ENCODE measurements at regions not wholly inside any gene's neighbourhood (a gene's known extent, or its start where the extent isn't known, plus 50 kb on each side); places are given as distances from the start of the nearest gene placed in this dataset.

DNA sequence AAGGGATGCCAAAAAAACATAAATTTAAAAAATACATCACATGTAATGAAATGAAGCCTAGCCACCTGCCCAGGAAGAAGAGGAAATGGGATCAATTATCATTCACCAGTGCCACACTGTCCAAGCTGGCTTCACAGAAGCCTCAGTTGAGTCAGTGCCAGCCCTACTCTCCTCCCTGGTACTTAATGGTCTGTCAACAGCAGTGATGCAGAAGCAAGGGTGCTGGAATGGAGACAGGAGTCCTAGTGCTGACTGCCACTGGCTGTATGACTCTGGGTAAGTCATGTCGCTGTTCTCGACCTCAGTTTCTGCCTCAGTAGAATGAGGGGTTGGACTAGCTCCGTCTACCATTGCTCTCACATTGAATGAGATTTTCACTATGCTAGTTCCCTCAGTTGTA, 78.5 kb upstream of the LARS2 start:
- DNase-seq (ENCODE audit: low read depth), result no peak
- TF ChIP-seq, protein P1, sequence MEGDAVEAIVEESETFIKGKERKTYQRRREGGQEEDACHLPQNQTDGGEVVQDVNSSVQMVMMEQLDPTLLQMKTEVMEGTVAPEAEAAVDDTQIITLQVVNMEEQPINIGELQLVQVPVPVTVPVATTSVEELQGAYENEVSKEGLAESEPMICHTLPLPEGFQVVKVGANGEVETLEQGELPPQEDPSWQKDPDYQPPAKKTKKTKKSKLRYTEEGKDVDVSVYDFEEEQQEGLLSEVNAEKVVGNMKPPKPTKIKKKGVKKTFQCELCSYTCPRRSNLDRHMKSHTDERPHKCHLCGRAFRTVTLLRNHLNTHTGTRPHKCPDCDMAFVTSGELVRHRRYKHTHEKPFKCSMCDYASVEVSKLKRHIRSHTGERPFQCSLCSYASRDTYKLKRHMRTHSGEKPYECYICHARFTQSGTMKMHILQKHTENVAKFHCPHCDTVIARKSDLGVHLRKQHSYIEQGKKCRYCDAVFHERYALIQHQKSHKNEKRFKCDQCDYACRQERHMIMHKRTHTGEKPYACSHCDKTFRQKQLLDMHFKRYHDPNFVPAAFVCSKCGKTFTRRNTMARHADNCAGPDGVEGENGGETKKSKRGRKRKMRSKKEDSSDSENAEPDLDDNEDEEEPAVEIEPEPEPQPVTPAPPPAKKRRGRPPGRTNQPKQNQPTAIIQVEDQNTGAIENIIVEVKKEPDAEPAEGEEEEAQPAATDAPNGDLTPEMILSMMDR (conservative IDR thresholded peaks at IDR 0.05; ENCODE audit: low read depth, low read length), result no peak
- H3K4me3 ChIP-seq (ENCODE audit: low read depth, low read length), result no peak overlapping the region

DNA sequence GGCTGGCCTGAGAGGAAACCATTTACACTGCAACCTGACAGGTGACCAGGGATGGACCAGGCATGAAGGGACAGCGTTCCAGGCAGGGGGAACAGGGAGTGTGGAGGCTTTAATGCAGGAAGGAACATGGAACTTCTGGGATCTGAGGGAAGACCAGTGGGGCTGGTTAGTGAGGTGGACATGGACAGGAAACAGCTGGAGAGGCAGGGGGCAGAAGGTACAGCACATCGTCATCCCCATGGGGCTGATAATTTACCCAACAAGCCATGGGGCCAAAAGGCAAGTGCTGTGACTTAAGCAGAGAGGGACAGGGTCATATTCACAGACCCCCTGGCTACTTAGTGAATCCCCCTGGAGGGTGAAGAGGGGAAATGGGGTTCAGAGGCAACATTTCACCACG, 77.0 kb upstream of the LARS2 start:
- TF ChIP-seq, protein P1 (conservative IDR thresholded peaks at IDR 0.05; ENCODE audit: low read depth, low read length), result no peak
- H3K4me3 ChIP-seq (ENCODE audit: low read depth, low read length), result no peak overlapping the region
- DNase-seq (ENCODE audit: low read depth), result no peak

DNA sequence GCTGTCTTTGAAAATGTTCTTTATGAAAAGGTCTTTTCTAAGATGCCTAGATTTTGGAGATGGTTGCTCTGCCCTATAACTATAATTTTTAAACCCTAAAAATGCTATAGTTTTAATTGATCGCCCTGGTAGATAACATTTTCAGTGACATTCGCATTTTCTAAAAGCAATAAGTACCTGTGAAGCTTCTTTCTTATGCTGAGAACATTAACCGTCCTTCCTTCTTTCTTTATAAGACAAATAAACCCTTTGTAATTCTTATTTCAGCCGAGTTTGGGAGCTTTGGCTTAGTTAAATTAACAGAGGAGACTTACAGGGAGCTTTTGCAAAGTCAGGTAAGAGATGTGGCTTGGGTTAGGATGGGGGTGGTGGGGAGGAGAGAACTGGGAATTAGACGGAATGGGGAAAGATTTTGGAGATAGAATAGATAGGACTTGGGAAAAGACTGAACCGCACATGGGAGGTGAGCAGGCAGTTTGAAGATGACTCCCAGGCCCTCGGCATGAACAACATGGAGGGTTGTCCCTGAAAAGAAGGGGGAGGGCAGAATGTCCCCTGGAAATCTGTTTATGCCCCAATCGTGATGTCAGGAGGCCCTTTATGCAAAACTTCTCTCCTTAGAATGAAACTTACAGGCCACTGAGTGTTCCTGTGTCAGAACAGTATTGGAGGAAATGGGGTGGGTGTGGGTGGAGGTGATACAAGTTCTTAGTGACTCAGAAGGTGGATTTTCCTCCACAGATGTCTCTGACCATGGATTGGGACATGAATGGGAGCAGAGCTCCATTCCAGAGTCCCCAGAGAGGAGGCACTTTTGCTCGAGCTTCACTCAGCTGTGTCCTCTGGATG, 76.2 kb upstream of the LARS2 start:
- TF ChIP-seq, protein P1 (conservative IDR thresholded peaks at IDR 0.05; ENCODE audit: low read depth, low read length), result no peak
- no peak for DNase-seq (ENCODE audit: low read depth)
- no peak overlapping the region for H3K4me3 ChIP-seq (ENCODE audit: low read depth, low read length)

DNA sequence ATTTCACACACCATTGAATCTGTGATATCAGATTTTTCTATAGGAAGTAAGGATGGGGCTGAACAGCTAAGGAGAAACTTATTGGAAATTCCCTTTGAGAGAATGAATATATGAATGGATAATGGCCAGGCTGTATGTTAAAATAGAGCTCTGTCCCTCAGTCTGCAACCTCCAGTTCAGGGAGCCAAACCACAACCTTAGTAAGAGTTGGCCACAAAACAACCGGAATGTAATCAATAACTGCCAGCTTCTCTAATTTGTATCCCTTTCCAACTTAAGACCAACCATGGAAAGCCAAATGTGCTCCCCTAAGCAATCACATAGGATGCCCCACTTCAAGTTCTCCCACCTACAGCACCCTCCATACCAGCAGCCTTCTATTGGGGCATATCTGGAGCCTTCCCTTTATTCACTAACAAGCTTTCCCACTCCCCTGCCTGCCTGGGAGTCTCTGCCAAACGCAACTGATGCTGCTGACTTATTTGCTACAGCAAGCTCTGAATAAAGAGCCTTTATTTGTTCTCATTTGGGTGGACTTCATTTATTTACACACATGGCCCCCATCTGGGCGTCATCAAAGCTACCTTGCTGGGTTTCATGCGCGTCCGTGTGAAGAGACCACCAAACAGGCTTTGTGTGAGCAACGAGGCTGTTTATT, 75.4 kb upstream of the LARS2 start:
- TF ChIP-seq, protein P1 (conservative IDR thresholded peaks at IDR 0.05; ENCODE audit: low read depth, low read length), result no peak
- no peak for DNase-seq (ENCODE audit: low read depth)

DNA sequence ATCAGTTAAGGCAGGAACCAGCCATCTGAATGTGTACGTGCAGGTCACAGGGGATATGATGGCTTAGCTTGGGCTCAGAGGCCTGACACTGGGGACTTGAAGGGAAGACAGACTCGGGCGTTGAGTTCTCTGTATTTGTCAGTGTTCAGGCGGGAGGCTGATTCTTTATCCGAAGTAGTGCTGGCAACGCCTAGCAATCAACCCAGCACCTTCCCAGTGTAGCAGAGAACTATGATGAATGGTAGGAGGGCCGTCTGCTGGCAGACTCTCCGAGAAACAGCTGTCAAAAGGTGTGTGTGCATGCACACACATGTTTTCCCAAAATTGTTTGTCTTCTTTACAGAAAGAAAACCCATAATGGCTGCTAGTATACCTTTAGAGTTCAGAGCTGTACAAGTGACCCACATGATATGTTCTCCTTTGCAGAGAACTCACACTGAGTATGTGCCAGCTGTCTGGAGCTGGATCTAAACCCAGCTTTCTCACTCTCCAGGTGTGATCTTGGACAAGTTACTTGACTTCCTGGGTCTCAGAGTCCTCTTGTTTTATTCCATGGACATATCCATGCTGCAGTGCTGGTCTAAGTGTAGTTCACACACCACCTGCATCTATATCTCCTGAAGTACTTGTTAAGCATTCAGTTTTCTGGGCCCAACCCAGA, 74.5 kb upstream of the LARS2 start:
- no peak overlapping the region for H3K4me3 ChIP-seq (ENCODE audit: low read depth, low read length)
- TF ChIP-seq, protein P1 (conservative IDR thresholded peaks at IDR 0.05; ENCODE audit: low read depth, low read length), result no peak
- no peak for DNase-seq (ENCODE audit: low read depth)

More for the DNA sequence above, 75.4 kb upstream of the LARS2 start:
- no peak overlapping the region for H3K4me3 ChIP-seq (ENCODE audit: low read depth, low read length)

DNA sequence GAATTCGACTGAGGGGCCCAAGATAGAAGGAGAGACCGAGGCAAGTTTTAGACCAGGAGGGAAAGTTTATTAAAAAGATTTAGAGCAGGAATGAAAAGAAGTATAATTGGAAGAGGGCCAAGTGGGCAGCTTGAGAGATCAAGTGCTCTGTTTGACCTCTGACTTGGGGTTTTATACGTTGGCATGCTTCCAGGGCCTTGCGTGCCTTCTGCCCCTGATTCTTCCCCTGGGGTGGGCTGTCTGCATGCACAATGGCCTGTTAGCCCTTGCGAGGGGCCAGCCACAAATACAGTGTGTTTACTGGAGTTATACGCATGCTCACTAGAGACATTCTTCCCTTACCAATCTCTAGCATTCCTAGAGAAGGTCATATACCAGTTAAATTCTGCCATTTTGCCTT, 70.7 kb upstream of the LARS2 start:
- TF ChIP-seq, protein P1 (conservative IDR thresholded peaks at IDR 0.05; ENCODE audit: low read depth, low read length), result no peak
- no peak for DNase-seq (ENCODE audit: low read depth)
- H3K4me3 ChIP-seq (ENCODE audit: low read depth, low read length), result no peak overlapping the region

Measured in choroid plexus epithelial cell (primary cell).